Astrocyte of the cerebellum (primary cell): ENCODE measurements at regions not wholly inside any gene's neighbourhood (a gene's known extent, or its start where the extent isn't known, plus 50 kb on each side); places are given as distances from the start of the nearest gene placed in this dataset.

Experiments used
- DNase-seq: peaks from one replicate; pipeline ENCODE4 v3.0.0-alpha.2; 2011; ENCODE audit warnings: low read depth
- H3K4me3 ChIP-seq: 2 replicates; pipeline ENCODE4 v1.5.1; 2011; ENCODE audit warnings: mild to moderate bottlenecking, low read depth, low read length, moderate library complexity
- CTCF ChIP-seq: IDR thresholded peaks from 2 replicates; pipeline ENCODE4 v1.5.1; 2012; ENCODE audit warnings: low read length, low read depth, moderate library complexity, mild to moderate bottlenecking; ENCODE audit errors: missing control alignments
- in situ Hi-C: cut with HindIII; loops from 2 replicates; pipeline ENCODE4 v1.10.0; 2017; ENCODE audit warnings: low sequenced_read_pairs

GRCh38 chr17:6893382-6894205 is 62.1 kb upstream of the TEKT1 start:
- no peak for TF ChIP-seq CTCF
- in situ Hi-C loops, result no loop called here
- no peak for DNase-seq
- H3K4me3 ChIP-seq, result no peak overlapping the region

DNA sequence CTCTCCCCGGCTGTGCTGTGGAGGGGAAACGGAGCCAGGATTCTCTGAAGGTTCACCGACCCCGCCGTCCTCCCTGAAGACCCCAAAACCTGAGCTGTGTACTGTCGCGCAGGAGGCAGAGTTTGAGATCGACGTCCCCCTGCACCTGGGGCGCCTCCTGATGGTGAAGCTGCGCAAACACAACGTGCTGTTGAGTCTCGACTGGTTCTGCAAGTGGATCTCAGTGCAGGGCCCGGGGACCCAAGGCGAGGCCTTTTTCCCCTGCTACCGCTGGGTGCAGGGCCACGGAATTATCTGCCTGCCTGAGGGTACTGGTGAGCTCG is 62.6 kb upstream of the TEKT1 start:
- DNase-seq, result no peak

GRCh38 chr17:6901086-6901485 is 69.6 kb upstream of the TEKT1 start:
- no peak for DNase-seq
- in situ Hi-C loops, result no loop called here
- no peak overlapping the region for H3K4me3 ChIP-seq
- TF ChIP-seq CTCF, result no peak

More for the DNA sequence above, 62.6 kb upstream of the TEKT1 start:
- in situ Hi-C loops, result no loop called here
- H3K4me3 ChIP-seq, result no peak overlapping the region
- TF ChIP-seq CTCF, result peak; percentile 45

DNA sequence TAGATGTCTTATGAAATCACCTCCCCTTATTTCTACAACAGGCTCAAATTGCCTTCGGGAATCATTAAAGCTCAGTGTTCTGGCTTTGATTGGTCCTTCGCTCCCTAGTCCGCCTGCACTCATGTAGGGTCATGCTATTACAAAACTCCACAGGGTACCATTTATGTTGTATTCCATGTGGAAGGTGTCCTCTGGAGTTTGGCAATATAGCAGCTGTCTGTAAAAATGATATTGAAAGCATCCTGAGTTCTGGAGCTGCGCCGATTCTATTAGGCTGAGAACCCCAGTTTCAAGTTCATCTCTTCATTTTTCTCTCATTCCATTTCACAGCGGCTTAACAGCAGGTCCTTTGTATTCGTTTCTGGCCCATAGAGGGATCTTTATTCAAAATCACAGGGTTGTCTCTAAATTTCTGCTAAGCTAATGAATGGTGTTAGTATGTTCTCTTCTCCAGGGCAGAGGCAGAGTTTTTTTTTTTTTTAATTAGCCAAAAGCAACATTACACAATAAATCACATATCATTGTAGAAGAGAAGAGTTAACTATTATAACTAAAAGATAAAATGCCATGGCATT is 71.9 kb upstream of the TEKT1 start:
- TF ChIP-seq CTCF, result no peak
- no peak overlapping the region for H3K4me3 ChIP-seq
- in situ Hi-C loops, result no loop called here
- DNase-seq, result no peak

GRCh38 chr17:6908807-6909206 is 77.3 kb upstream of the TEKT1 start:
- no peak overlapping the region for H3K4me3 ChIP-seq
- in situ Hi-C loops, result no loop called here
- no peak for DNase-seq
- TF ChIP-seq CTCF, result no peak

DNA sequence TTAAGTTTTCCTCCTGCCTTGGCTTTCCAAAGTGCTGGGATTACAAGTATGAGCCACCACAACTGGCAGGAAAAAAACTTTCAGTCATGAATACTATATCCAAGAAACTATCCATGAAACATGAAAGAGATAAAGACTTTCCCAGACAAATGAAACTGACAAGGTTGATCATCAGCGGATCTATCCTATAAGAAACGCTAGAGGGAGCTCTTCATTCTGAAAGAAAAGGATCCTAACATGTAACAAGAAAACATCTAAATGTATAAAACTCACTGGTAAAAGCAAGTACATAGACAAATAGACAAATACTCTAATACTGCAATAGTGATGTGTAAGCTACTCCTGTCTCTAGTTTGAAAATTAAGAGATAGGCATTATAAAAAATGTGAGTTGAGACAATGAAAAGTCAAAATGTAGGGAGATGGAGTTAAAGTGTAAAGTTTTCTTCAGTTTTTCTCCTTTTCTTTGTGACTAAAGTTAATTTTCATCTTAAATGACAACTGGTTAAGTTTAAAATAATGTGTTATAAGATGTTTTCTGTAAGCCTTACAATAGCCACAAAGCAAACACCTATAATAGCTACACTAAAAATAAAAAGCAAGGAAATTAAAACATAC is 79.6 kb upstream of the TEKT1 start:
- DNase-seq, result peak; percentile 31
- in situ Hi-C loops, result loop anchor here (10.0 kb wide), 1 partner anchor 84 kb away; the partner anchor contains the start of gene ALOX12

More for the DNA sequence above, 79.6 kb upstream of the TEKT1 start:
- peak; percentile 73 for TF ChIP-seq CTCF
- no peak overlapping the region for H3K4me3 ChIP-seq
